DND-41 (cell line): ENCODE measurements at regions not wholly inside any gene's neighbourhood (a gene's known extent, or its start where the extent isn't known, plus 50 kb on each side); places are given as distances from the start of the nearest gene placed in this dataset.

ENCODE experiments used
- CTCF ChIP-seq: IDR thresholded peaks from 2 replicates; pipeline ENCODE4 v1.5.1; 2012; ENCODE audit warnings: borderline replicate concordance, low read length, moderate library complexity, mild to moderate bottlenecking; ENCODE audit not compliant: poor library complexity, severe bottlenecking; ENCODE audit errors: extremely low read depth
- EZH2 ChIP-seq: IDR thresholded peaks from 3 replicates; pipeline ENCODE4 v1.6.1; 2012; ENCODE audit warnings: borderline replicate concordance, low read depth, mild to moderate bottlenecking, moderate library complexity, low read length, inconsistent platforms; ENCODE audit not compliant: severe bottlenecking

GRCh38 chr15:92821491-92822116 is 78.5 kb upstream of the CHD2 start:
- TF ChIP-seq CTCF (no peak), EZH2 (no peak)
